Urinary bladder (tissue), 3 donors: ENCODE measurements at regions not wholly inside any gene's neighbourhood (a gene's known extent, or its start where the extent isn't known, plus 50 kb on each side); places are given as distances from the start of the nearest gene placed in this dataset.
"Not testable (repeated sequence)": the region's sequence is repeated elsewhere in the genome, so short reads cannot be mapped to it uniquely, and the experiment has no call there.

Source experiments
- DNase-seq: peaks from one replicate; pipeline ENCODE4 v3.0.0-alpha.2; 2015; ENCODE audit errors: extremely low spot score
- H3K27ac ChIP-seq: one replicate; pipeline ENCODE4 v1.5.1; 2013; ENCODE audit warnings: low read depth, mild to moderate bottlenecking, moderate library complexity
- H3K36me3 ChIP-seq: one replicate; pipeline ENCODE4 v1.6.1; 2013; ENCODE audit warnings: mild to moderate bottlenecking, moderate library complexity; ENCODE audit not compliant: insufficient read depth
- H3K4me1 ChIP-seq: one replicate; pipeline ENCODE4 v1.6.1; 2013; ENCODE audit warnings: mild to moderate bottlenecking, moderate library complexity; ENCODE audit not compliant: insufficient read depth
- H3K4me3 ChIP-seq: one replicate; pipeline ENCODE4 v1.5.1; 2013; ENCODE audit warnings: low read depth, low read length
- WGBS: extraction: QIAGEN DNeasy Blood & Tissue Kit; methylation state at CpG from one replicate; pipeline ENCODE4 v1.1.7; 2013; 5-methylcytosine and 5-hydroxymethylcytosine counted together
- donor health status: healthy with polysubstance abuse.
- donor health status: healthy.

DNA sequence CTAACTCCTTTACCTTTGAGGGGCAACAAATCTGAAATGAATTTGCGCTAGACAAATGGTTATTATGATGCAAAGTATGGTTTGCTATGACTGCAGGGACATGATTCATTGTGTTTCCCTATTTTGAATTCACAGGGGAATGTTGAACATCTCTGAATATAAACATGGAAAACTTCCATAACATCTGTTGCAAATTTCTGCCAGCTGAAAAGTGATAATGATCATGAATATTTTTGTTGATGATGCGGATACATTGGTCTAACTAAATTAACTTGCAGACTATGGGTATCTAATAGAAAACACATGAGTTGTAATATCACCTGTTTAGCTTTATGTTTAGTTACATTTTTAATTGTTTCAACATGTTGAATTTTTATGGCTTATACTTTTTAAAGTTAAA, 1325.5 kb downstream of the REEP3 start:
- no peak overlapping the region for H3K4me3 ChIP-seq
- DNase-seq: no peak
- H3K27ac ChIP-seq: no peak overlapping the region
- no peaks in the 10 kb centered on the region for H3K36me3 ChIP-seq
- H3K4me1 ChIP-seq: no peaks in the 10 kb centered on the region
- 44% methylated on average over 2 of the region's 2 CpGs for WGBS

GRCh38 chr10:64855941-64856340, 1334.7 kb downstream of the REEP3 start:
- DNase-seq: no peak
- WGBS: 59% methylated on average over 2 of the region's 2 CpGs
- Histone ChIP-seq H3K4me1 (no peaks in the 10 kb centered on the region), H3K27ac (no peak overlapping the region), H3K36me3 (no peaks in the 10 kb centered on the region), H3K4me3 (no peak overlapping the region)

DNA sequence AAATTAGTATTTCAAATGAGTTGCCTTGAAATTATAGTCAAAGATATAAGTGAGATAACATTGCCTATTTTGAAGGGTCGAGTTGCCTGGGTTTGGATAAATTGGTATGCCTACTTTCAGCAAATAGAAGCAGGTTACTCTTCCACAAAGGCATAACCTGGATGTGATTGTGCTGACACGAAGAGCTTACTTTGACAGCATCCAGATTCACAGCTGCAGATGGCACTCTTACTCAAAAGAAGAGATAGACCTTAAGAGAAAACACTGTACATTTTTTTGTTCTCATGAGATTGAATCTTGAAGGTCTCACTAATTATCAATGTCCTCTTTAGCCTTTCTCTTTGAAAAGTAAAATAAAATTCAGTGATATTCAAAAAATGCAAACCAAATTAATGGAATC, 1338.7 kb downstream of the REEP3 start:
- no peak for DNase-seq
- Histone ChIP-seq H3K36me3 (no peaks in the 10 kb centered on the region), H3K27ac (no peak overlapping the region), H3K4me1 (no peaks in the 10 kb centered on the region), H3K4me3 (no peak overlapping the region)
- 53% methylated on average over 2 of the region's 2 CpGs for WGBS

DNA sequence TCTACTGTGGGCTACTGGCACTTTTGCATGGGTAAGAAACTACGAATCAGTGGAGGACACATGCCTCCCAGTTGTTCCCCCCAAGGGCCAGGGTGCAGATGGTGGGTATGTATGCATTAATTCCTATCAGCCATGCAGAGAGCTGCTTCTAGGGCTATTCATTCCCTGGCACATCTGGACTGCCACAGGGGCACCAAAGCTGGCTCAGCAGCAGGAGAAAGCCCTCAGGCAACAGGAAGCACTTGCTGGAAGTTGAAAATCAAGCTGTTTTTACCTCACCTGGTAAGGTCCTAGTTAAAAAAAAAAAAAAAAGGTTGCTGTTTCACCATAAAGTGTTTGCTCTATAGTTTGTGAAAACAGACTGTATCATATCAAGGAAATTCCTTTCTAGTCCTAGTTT, 1342.6 kb downstream of the REEP3 start:
- Histone ChIP-seq H3K4me1 (no peaks in the 10 kb centered on the region), H3K36me3 (no peaks in the 10 kb centered on the region), H3K4me3 (no peak overlapping the region), H3K27ac (no peak overlapping the region)
- 89% methylated on average over 1 of the region's 1 CpG for WGBS
- no peak for DNase-seq

- Histone ChIP-seq H3K27ac (no peak overlapping the region), H3K4me3 (no peak overlapping the region), H3K4me1 (no peaks in the 10 kb centered on the region), H3K36me3 (no peaks in the 10 kb centered on the region)
- 30% methylated on average over 4 of the region's 4 CpGs for WGBS
- DNase-seq: no peak
These were observed 1346.3 kb downstream of the REEP3 start for GRCh38 chr10:64867501-64867962.

- H3K4me3 ChIP-seq: no peak overlapping the region
- 49% methylated on average over 3 of the region's 3 CpGs for WGBS
- no peaks in the 10 kb centered on the region for H3K36me3 ChIP-seq
- no peak overlapping the region for H3K27ac ChIP-seq
- no peaks in the 10 kb centered on the region for H3K4me1 ChIP-seq
- no peak for DNase-seq
These were observed 1351.9 kb downstream of the REEP3 start for GRCh38 chr10:64873088-64873487.

DNA sequence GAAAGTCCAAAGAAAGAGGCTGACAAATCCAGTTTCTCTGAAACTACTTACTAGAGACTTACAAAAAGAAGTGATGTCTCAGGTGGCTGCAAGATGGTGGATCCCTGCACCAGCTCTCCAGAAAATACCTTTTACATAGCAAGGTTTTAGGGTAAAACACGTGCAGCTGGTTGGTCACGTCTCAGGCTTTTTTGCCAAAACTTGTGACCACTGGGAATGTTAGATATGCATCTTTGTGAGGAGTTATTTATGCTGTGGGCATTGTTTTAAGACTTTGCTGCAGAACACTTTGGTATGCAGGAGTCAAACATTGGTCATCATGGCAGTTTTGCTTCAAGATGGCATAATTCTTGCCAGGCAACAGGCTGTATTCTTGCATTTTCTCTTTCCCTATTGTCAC, 1352.8 kb downstream of the REEP3 start:
- no peak for DNase-seq
- no peaks in the 10 kb centered on the region for H3K4me1 ChIP-seq
- 78% methylated on average over 2 of the region's 2 CpGs for WGBS
- H3K4me3 ChIP-seq: no peak overlapping the region
- H3K36me3 ChIP-seq: no peaks in the 10 kb centered on the region
- no peak overlapping the region for H3K27ac ChIP-seq

GRCh38 chr10:64880546-64880945, 1359.3 kb downstream of the REEP3 start:
- no peak for DNase-seq
- Histone ChIP-seq H3K27ac (no peak overlapping the region), H3K36me3 (no peaks in the 10 kb centered on the region), H3K4me1 (no peaks in the 10 kb centered on the region), H3K4me3 (no peak overlapping the region)
- WGBS: 89% methylated on average over 3 of the region's 3 CpGs

- no peaks in the 10 kb centered on the region for H3K4me1 ChIP-seq
- H3K27ac ChIP-seq: no peak overlapping the region
These were observed 1360.1 kb downstream of the REEP3 start for GRCh38 chr10:64881257-64881656.

DNA sequence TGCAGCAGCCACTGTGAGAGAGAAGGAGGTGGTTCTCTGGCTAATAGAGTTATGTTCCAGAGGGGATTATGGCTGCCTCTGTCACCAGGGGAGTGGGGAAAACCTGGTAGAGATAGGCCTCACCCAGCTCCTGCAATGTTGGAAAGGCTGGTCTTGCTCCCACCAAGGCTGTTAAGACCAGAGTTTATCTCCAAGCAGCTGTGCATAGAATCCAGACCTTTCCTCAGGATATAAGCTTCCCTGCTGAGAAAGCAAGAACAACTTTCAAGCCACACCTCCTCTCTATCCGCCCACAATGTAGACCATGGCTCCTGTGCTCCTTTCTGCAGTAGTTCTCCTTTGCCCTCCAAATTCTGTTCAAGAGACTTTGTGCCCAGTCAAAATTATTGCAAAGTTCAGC, 1375.4 kb downstream of the REEP3 start:
- no peak overlapping the region for H3K27ac ChIP-seq
- H3K4me1 ChIP-seq: no peaks in the 10 kb centered on the region
- DNase-seq: no peak
- WGBS: 94% methylated on average over 1 of the region's 1 CpG
- H3K36me3 ChIP-seq: no peaks in the 10 kb centered on the region
- no peak overlapping the region for H3K4me3 ChIP-seq

More at GRCh38 chr10:64881257-64881656, 1360.1 kb downstream of the REEP3 start:
- DNase-seq: no peak
- Histone ChIP-seq H3K4me3 (no peak overlapping the region), H3K36me3 (no peaks in the 10 kb centered on the region)

- H3K27ac ChIP-seq, H3K4me3 ChIP-seq, H3K36me3 ChIP-seq, H3K4me1 ChIP-seq, DNase-seq: not testable (repeated sequence)
- WGBS: 9% methylated on average over 2 of the region's 2 CpGs
These were observed 1385.1 kb downstream of the REEP3 start for GRCh38 chr10:64906311-64906710.

DNA sequence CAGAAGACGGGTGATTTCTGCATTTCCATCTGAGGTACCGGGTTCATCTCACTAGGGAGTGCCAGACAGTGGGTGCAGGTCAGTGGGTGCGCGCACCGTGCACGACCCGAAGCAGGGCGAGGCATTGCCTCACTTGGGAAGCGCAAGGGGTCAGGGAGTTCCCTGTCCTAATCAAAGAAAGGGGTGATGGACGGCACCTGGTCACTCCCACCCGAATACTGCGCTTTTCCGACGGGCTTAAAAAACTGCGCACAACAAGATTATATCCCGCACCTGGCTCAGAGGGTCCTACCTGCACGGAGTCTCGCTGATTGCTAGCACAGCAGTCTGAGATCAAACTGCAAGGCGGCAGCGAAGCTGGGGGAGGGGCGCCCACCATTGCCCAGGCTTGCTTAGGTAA, 1403.1 kb downstream of the REEP3 start:
- H3K4me3 ChIP-seq, H3K4me1 ChIP-seq, DNase-seq, H3K36me3 ChIP-seq, H3K27ac ChIP-seq: not testable (repeated sequence)
- 58% methylated on average over 21 of the region's 21 CpGs for WGBS

- Histone ChIP-seq H3K36me3 (no peaks in the 10 kb centered on the region), H3K4me1 (no peaks in the 10 kb centered on the region), H3K27ac (no peak overlapping the region), H3K4me3 (no peak overlapping the region)
- no peak for DNase-seq
- WGBS: 93% methylated on average over 2 of the region's 2 CpGs
These were observed 1430.8 kb downstream of the REEP3 start for GRCh38 chr10:64952042-64952441.

DNA sequence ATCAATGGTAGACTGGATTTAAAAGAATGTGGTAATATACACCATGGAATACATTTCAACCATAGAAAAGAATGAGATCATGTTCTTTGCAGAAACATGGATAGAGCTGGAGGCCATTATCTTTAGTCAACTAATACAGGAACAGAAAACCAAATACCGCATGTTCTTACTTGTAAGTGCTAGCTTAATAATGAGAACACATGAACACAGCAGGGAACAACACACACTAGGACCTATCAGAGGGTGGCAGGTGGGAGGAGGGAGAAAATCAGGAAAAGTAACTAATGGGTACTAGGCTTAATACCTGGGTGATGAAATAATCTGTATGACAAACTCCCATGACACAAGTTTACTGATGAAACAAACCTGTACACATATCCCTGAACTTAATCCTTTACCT, 1435.2 kb downstream of the REEP3 start:
- WGBS: 99% methylated on average over 1 of the region's 1 CpG
- no peak overlapping the region for H3K27ac ChIP-seq
- H3K4me1 ChIP-seq: no peaks in the 10 kb centered on the region
- no peak overlapping the region for H3K4me3 ChIP-seq
- no peaks in the 10 kb centered on the region for H3K36me3 ChIP-seq
- no peak for DNase-seq

DNA sequence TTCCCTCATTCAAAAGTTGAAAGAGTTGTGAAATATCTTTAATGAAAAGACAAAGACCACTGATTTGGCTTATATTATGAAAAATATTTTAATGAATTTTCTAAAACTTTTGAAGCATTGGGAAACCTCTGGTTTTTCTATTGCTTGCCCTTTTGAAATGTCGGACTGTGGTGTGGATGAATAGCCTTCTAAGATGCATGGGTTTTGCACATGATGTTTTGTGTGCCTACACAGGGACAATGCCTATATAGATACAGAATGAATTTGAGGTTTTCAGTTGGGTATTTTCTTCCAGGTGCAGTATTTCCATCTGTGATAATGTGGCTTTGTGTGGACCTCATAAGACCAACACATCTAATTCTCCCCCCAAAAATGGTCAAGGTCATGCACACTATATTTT, 1437.9 kb downstream of the REEP3 start:
- WGBS: 95% methylated on average over 1 of the region's 1 CpG
- no peaks in the 10 kb centered on the region for H3K36me3 ChIP-seq
- no peak for DNase-seq
- H3K4me3 ChIP-seq: no peak overlapping the region
- H3K27ac ChIP-seq: no peak overlapping the region
- no peaks in the 10 kb centered on the region for H3K4me1 ChIP-seq
